ENCODE measurements at regions not wholly inside any gene's neighbourhood (a gene's known extent, or its start where the extent isn't known, plus 50 kb on each side); places are given as distances from the start of the nearest gene placed in this dataset.
"Not testable (repeated sequence)": the region's sequence is repeated elsewhere in the genome, so short reads cannot be mapped to it uniquely, and the experiment has no call there.

DNA sequence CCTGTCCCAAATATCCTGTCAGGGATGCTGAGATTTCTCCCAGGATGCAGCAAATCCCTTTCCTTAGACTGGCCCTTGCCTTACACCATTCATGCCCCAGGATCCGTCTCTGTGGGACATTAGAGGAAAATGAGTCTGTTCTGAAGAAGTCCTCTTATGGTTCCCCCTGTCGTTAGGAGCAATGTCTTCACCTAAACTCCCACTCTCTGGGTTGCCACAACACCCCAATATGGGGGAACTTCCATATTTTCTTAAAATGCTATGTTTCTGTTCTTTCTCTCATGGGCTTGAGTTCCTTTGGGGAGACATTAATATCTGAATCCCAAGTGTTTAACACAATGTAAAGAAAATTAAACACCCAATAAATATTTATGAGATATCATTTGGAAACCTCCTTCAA, 138.5 kb downstream of the PPIAL4G start:
- TF ChIP-seq, protein P1, sequence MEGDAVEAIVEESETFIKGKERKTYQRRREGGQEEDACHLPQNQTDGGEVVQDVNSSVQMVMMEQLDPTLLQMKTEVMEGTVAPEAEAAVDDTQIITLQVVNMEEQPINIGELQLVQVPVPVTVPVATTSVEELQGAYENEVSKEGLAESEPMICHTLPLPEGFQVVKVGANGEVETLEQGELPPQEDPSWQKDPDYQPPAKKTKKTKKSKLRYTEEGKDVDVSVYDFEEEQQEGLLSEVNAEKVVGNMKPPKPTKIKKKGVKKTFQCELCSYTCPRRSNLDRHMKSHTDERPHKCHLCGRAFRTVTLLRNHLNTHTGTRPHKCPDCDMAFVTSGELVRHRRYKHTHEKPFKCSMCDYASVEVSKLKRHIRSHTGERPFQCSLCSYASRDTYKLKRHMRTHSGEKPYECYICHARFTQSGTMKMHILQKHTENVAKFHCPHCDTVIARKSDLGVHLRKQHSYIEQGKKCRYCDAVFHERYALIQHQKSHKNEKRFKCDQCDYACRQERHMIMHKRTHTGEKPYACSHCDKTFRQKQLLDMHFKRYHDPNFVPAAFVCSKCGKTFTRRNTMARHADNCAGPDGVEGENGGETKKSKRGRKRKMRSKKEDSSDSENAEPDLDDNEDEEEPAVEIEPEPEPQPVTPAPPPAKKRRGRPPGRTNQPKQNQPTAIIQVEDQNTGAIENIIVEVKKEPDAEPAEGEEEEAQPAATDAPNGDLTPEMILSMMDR (conservative IDR thresholded peaks at IDR 0.05 in 1 of 2, IDR thresholded peaks at IDR 0.05 in 1 of 2; ENCODE audit: low read depth in 1 of 2, low read length in 2 of 2) = not testable (repeated sequence)
- TF ChIP-seq EZH2 (IDR thresholded peaks at IDR 0.05; ENCODE audit: low read length, missing control alignments) = not testable (repeated sequence)
